ENCODE measurements at regions not wholly inside any gene's neighbourhood (a gene's known extent, or its start where the extent isn't known, plus 50 kb on each side); places are given as distances from the start of the nearest gene placed in this dataset.

GRCh38 chr6:159468994-159469393, 224.0 kb downstream of the SOD2 start:
- TF ChIP-seq TAF1 (IDR thresholded peaks at IDR 0.05; ENCODE audit: borderline replicate concordance, insufficient read depth, low read length) = no peak
- TF ChIP-seq SIN3A (IDR thresholded peaks at IDR 0.05; ENCODE audit: borderline replicate concordance, insufficient read depth, low read length) = no peak
- TF ChIP-seq POLR2AphosphoS5 (IDR thresholded peaks at IDR 0.05; ENCODE audit: low read depth, low read length) = no peak
- TF ChIP-seq FOXP2 (optimal IDR thresholded peaks at IDR 0.05; ENCODE audit: borderline replicate concordance, extremely low read depth, extremely low read length, insufficient read depth) = no peak
- TF ChIP-seq REST (IDR thresholded peaks at IDR 0.05; ENCODE audit: insufficient read depth in 1 of 2, low read depth in 2 of 2, low read length in 2 of 2) = no peak

GRCh38 chr6:159467473-159468041, 225.5 kb downstream of the SOD2 start:
- TF ChIP-seq POLR2AphosphoS5 (IDR thresholded peaks at IDR 0.05; ENCODE audit: low read depth, low read length) (no peak), FOXP2 (optimal IDR thresholded peaks at IDR 0.05; ENCODE audit: borderline replicate concordance, extremely low read depth, extremely low read length, insufficient read depth) (no peak), REST (IDR thresholded peaks at IDR 0.05; ENCODE audit: insufficient read depth in 1 of 2, low read depth in 2 of 2, low read length in 2 of 2) (no peak), TAF1 (IDR thresholded peaks at IDR 0.05; ENCODE audit: borderline replicate concordance, insufficient read depth, low read length) (no peak), SIN3A (IDR thresholded peaks at IDR 0.05; ENCODE audit: borderline replicate concordance, insufficient read depth, low read length) (no peak)

- TF ChIP-seq SIN3A (IDR thresholded peaks at IDR 0.05; ENCODE audit: borderline replicate concordance, insufficient read depth, low read length) (no peak), REST (IDR thresholded peaks at IDR 0.05; ENCODE audit: insufficient read depth in 1 of 2, low read depth in 2 of 2, low read length in 2 of 2) (no peak), TAF1 (IDR thresholded peaks at IDR 0.05; ENCODE audit: borderline replicate concordance, insufficient read depth, low read length) (no peak), POLR2AphosphoS5 (IDR thresholded peaks at IDR 0.05; ENCODE audit: low read depth, low read length) (no peak), FOXP2 (optimal IDR thresholded peaks at IDR 0.05; ENCODE audit: borderline replicate concordance, extremely low read depth, extremely low read length, insufficient read depth) (no peak)
These were observed 226.1 kb downstream of the SOD2 start for GRCh38 chr6:159466926-159467325.

GRCh38 chr6:159464816-159465215, 228.2 kb downstream of the SOD2 start:
- TF ChIP-seq TAF1 (IDR thresholded peaks at IDR 0.05; ENCODE audit: borderline replicate concordance, insufficient read depth, low read length) = no peak
- no peak for TF ChIP-seq FOXP2 (optimal IDR thresholded peaks at IDR 0.05; ENCODE audit: borderline replicate concordance, extremely low read depth, extremely low read length, insufficient read depth)
- TF ChIP-seq REST (IDR thresholded peaks at IDR 0.05; ENCODE audit: insufficient read depth in 1 of 2, low read depth in 2 of 2, low read length in 2 of 2) = no peak
- no peak for TF ChIP-seq SIN3A (IDR thresholded peaks at IDR 0.05; ENCODE audit: borderline replicate concordance, insufficient read depth, low read length)
- no peak for TF ChIP-seq POLR2AphosphoS5 (IDR thresholded peaks at IDR 0.05; ENCODE audit: low read depth, low read length)
